GM23248 (cell line): ENCODE measurements at regions not wholly inside any gene's neighbourhood (a gene's known extent, or its start where the extent isn't known, plus 50 kb on each side); places are given as distances from the start of the nearest gene placed in this dataset.

ENCODE experiments used
- EZH2 ChIP-seq: fragments of 200-600 bp; sonication (generic); IDR thresholded peaks from 2 replicates; pipeline ENCODE4 v1.6.1; 2018; ENCODE audit warnings: antibody characterized with exemption, mild to moderate bottlenecking; ENCODE audit not compliant: insufficient read depth, poor library complexity, severe bottlenecking
- EZH2phosphoT487 ChIP-seq: fragments of 200-600 bp; sonication (generic); IDR thresholded peaks from 2 replicates; pipeline ENCODE4 v1.6.1; 2018; ENCODE audit warnings: antibody characterized with exemption, moderate library complexity, mild to moderate bottlenecking, low read depth; ENCODE audit not compliant: insufficient read depth

DNA sequence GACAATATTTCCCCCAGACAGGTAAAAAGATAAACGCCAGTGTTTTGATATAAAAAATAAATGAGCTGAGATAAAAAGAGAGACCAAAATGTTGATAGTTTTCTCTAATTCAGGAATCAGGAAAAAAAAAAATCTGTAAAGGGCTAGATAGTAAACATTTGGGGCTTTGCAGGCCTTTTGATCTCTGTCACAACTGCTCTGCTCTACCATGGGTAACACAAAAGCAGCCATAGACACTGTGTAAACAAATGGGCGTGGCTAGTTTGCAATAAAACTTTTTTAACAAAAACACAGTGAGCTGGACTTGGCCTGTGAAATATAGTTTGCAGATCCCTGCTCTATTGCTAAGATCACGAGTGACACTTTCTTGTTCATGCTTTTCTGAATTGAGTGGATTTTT is 219.1 kb upstream of the STXBP5 start:
- TF ChIP-seq EZH2 (no peak), EZH2phosphoT487 (no peak)
